ENCODE measurements at regions not wholly inside any gene's neighbourhood (a gene's known extent, or its start where the extent isn't known, plus 50 kb on each side); places are given as distances from the start of the nearest gene placed in this dataset.

GRCh38 chr5:120960510-120960909 lies 496.4 kb downstream of the PRR16 start:
- TF ChIP-seq CTCF (IDR thresholded peaks at IDR 0.05) (no peak), POLR2A (IDR thresholded peaks at IDR 0.05) (no peak), POLR2AphosphoS5 (IDR thresholded peaks at IDR 0.05) (no peak)

Data from sigmoid colon (tissue), 4 donors.